Epithelial cell of proximal tubule (primary cell): ENCODE measurements at regions not wholly inside any gene's neighbourhood (a gene's known extent, or its start where the extent isn't known, plus 50 kb on each side); places are given as distances from the start of the nearest gene placed in this dataset.

Experiments used
- DNase-seq: peaks from one replicate; pipeline ENCODE4 v3.0.0-alpha.2; 2011; ENCODE audit warnings: low read depth
- H3K4me3 ChIP-seq: 2 replicates; pipeline ENCODE4 v1.5.1; 2011; ENCODE audit warnings: low read depth, mild to moderate bottlenecking, low read length
- CTCF ChIP-seq: conservative IDR thresholded peaks from 2 replicates; pipeline ENCODE4 v1.5.1; 2012; ENCODE audit warnings: low read depth, mild to moderate bottlenecking, low read length

GRCh38 chr11:82539669-82540068, 194.0 kb downstream of the FAM181B start:
- no peak for TF ChIP-seq CTCF
- H3K4me3 ChIP-seq: no peak overlapping the region
- DNase-seq: no peak

GRCh38 chr11:82536706-82537105, 197.0 kb downstream of the FAM181B start:
- no peak overlapping the region for H3K4me3 ChIP-seq
- TF ChIP-seq CTCF: no peak
- no peak for DNase-seq

GRCh38 chr11:82533628-82534327, 199.9 kb downstream of the FAM181B start:
- no peak for DNase-seq
- H3K4me3 ChIP-seq: no peak overlapping the region
- no peak for TF ChIP-seq CTCF

GRCh38 chr11:82529936-82530335, 203.7 kb downstream of the FAM181B start:
- no peak for TF ChIP-seq CTCF
- DNase-seq: no peak
- no peak overlapping the region for H3K4me3 ChIP-seq

- no peak for TF ChIP-seq CTCF
- DNase-seq: no peak
These were observed 206.5 kb downstream of the FAM181B start for GRCh38 chr11:82527081-82527584.

GRCh38 chr11:82523141-82523540, 210.5 kb downstream of the FAM181B start:
- no peak overlapping the region for H3K4me3 ChIP-seq
- TF ChIP-seq CTCF: no peak
- DNase-seq: no peak

More at GRCh38 chr11:82527081-82527584, 206.5 kb downstream of the FAM181B start:
- no peak overlapping the region for H3K4me3 ChIP-seq

GRCh38 chr11:82521427-82521826, 212.2 kb downstream of the FAM181B start:
- no peak overlapping the region for H3K4me3 ChIP-seq
- no peak for DNase-seq
- TF ChIP-seq CTCF: no peak
